NCI-H1436 treated with DMSO at 0.1 percent for 48 hours (cell line): ENCODE measurements at regions not wholly inside any gene's neighbourhood (a gene's known extent, or its start where the extent isn't known, plus 50 kb on each side); places are given as distances from the start of the nearest gene placed in this dataset.

Experiments
- DNase-seq: peaks from one replicate; lab custom pipeline; 2025; lab: John Stamatoyannopoulos, UW

DNA sequence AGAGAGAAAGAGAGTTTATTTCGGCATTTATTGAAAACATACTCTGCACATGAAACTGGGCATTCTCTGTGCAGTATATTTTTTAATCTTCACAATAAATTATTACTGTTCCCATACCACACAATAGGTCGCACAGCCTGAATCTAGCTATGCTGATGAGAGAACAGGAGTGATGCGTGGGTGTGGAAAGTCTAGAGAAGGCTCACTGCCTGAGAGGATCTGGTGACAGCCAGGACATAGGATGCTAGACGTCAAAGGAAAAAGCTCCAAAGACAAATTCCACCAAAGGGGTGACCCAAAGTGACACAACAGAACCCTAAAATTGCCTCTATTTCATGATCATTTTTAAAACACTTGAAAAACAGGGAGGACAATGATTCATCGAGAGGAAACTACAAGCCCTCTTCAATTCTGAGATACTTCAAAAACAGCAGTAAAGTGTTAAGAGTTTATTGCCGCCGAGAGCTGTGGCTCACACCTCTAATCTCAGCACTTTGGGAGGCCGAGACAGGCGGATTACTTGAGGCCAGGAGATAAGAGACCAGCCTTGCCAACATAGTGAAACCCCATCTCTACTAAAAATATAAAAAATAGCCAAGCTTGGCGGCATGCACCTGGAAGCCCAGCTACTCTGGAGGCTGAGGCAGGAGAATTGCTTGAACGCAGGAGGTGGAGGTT is 189.6 kb upstream of the NBEA start:
- DNase-seq: no peak

DNA sequence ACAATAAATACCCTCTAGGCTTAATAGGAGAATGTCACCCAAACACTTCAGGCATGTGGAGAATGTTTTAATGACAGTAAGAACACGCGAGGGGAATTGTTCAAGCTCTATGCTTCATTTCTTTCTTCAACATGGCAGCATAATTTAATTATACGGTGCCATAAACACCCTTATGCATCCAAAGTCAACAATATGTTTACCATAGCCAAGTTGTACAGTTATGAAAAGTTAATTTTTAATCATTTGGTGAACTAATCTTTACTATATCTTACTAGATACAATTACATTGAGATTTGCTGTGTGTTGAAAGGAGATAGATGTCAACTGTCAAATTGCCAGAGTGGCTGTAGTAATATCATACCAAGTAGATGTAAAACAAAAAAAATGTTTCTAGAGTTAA is 185.9 kb upstream of the NBEA start:
- no peak for DNase-seq

DNA sequence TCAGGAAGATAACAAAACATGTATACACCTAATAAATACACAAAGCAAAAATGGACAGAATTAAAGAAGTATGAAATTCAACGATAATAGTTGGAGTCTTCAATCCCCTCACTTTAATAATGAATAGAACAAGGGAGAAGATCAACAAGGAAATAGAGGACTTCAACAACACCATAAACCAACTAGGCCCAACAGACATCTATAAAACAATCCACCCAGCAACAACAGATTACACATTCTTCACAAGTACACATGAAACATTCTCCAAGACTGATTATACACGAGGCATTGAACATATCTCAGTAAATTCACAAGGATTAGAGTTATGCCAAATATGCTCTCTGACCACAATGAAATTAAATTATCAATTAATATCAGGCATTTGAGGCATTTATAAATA is 185.5 kb upstream of the NBEA start:
- no peak for DNase-seq

DNA sequence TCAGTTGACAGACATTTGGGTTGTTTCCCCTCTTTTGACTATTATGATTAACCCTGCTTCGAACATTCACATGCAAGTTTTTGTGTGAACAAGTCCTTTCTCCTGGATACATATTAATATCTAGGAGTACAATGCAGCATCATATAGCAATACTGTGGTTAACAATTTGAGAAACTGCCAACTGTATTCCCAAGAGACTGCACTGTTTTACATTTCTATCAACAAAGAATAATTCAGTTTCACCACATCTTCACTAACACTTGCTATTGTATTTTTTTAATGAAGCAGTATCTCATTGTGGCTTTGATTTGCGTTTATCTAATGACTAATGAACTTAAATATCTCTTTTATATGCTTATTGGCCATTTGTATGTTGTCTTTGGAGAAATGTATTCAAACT is 184.6 kb upstream of the NBEA start:
- no peak for DNase-seq

DNA sequence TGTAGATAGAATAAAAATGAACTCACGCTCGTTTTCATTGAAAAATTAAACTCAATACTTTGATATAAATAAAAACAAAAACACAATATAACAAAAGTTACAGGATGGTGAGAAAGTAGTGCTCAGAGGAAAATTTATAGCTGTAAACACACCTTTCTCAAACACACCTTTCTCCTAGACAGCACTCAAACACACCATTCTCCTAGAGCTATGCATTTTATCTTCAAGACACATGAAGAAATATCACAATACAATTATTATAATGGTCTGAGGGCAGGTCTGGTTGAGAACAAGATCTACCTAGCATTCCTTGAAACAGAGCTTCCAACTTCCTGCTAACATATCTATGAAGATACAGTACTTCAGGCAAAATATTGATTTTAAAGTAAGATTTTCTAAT is 183.4 kb upstream of the NBEA start:
- no peak for DNase-seq

DNA sequence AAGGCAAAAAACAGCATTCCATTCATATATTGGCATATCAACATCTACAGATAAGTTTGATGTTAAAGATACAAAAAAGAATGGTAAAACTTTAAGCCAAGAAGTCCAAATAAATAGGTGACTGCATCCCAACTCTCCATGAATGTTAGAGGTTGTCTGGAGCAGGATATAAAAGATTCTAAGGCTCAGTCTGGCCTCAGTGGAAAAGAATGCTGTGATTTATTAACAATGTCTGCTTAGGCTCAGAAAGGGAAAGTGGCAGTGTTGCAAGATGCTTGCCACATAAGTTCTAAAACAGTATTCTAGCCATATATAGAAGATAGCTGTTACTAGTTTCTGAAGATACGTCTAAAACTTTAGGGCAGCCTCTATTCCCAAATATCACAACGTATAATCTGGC is 179.8 kb upstream of the NBEA start:
- DNase-seq: no peak

DNA sequence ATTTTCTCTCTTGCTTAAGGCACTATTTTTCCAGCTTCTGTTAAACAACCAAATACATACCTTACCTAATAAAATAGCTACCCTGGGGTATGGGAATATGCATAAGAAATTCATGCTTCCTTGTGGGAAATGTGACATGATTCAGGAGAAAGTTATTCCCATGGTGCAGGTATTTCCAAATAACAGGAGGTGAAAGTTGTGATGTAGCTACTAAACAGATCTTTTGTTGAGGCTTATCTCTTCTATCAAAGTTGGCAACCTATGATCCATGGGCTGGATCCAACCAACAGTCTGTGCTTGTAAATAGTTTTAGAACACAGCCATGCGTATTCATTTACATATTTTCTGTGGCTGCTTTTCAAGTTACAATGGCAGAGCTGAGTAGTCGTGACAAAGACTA is 177.8 kb upstream of the NBEA start:
- no peak for DNase-seq

DNA sequence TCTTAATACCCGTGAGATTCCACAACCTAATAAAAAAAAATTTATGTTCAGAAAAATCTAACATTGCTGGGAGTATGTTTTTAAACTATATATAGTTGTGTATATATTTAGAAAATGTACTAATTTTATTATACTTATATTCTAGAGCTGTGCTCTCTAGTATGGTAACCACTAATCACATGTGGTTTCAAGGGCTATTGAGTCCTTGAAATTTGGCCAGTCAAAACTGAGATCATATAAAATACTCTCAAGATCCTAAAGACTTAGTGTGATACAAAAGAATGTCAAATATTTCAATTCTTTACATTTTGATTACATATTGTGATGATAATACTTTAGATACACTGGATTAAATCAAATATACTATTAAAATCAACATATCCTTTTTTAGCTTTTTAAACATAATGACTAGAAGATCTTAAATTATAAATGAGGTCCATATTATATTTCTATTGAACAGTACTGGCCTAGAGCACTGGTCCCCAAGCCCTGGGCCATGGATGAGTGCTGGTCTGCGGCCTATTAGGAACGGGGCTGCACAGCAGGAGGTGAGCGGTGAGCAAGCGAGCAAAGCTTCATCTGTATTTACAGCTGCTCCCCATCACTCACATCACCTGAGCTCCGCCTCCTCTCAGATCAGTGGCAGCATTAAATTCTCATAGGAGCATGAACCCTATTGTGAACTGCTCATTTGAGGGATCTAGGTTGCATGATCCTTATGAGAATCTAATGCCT is 176.5 kb upstream of the NBEA start:
- no peak for DNase-seq

DNA sequence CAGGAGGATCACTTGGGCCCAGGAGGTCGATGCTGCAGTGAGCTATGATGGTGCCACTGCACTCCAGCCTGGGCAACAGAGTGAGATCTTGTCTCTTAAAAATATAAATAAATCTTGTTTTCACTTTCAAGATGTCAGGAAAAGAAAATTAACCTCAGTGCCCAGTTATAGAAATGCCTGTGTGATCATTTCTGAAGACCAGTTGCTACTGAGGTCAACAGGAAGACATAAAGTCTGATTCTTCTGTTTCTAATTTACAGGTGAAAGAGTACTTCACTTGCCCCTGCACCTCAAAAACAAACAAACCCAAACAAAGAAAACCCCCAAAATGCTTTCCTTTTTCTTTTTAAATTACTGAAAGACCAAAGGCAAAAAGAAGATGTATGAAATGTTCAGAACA is 174.3 kb upstream of the NBEA start:
- no peak for DNase-seq

DNA sequence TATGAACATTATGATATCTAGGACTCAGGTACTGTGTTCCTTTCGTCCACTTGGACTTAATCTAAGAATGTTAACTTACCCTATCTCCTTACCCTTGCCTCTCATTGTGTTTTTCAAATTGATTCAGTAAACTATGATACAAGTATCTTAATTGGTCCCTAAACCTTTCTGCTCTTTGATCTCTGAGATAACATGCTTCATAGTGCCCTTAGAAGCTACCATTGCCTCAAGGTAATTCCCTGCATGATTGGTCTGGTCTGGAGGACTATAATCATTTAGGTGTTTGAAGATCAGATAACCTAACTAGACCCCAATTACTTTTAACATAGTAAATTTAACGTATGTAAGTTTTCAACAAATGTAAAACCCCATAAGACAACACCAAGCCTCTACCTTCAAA is 169.9 kb upstream of the NBEA start:
- DNase-seq: no peak

DNA sequence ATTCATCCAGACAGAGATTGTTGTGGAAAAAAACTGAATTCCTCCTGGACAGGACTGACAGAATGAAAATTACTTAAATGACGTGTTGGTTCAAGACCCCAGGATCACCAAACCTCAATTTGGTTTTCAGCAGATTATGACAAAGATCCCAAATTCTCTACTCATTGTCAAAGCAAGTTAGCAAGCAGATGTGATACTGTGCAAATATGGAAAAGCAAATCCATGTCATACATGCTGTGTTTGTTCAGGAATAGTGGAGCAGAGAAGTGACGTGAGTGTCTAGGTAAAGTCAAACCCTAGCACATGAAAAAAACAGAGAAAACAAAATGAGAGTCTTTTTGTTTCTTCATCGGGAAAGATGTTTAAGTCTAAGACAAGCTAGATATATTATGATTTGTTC is 169.2 kb upstream of the NBEA start:
- DNase-seq: no peak

DNA sequence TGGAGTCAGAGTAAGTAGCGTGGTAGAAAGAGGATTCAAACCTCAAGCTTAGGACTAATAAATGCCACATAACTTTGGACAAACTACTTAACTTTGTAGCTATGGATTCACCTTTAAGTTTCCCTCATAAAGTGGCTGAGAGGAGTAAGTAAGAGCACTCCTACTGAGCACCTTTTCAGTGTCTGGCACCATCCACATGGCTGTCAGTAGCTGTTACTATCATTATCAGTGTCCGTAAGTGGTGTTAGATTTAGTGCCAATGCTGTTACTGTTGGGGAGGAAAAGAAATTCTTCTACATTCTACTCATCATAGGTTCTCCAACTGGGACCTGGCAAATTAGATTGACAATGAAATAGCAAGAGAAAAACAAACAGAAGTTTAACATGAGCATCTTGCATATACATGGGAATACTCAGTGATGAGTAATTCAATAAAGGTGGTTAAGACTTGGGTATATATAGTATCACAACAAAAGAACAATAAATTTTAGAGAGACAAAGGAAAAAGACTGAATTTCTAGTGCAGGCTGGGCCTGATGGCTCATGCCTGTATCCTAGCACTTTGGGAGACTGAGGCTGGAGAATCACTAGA is 165.6 kb upstream of the NBEA start:
- no peak for DNase-seq

DNA sequence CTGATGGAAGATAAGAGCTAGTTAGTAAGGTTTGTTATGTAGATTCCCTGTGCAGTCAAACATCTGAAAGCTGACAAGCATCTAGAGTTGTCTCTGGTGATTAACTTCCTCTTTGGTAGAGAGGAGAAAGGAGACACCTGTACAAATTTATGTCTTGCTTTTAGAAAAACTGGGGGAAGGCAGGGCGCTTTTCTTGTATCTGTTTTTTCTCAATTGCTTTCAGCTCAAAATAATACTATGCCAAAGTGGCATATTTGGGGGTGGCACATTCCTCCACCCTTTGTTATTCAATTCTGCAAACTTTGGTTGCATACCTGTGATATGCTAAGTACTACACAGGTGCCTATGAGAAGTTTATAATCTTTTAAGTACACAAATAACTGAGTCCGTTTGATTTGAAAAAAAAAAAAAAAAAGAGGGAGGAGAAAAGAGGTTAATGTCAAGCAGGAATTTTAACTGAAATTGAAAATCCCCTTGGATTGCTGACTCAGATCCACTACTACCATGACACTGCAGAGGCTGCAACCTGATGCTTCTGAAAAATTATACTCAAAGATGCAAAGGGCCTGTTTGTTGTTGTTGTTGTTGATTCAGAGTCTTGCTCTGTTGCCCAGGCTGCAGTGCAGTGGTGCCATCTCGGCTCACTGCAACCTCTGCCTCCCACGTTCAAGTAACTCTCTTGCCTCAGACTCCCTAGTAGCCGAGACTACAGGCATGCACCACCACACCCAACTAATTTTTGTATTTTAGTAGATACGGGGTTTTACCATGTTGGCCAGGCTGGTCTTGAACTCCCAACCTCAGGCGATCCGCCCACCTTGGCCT is 164.8 kb upstream of the NBEA start:
- no peak for DNase-seq

DNA sequence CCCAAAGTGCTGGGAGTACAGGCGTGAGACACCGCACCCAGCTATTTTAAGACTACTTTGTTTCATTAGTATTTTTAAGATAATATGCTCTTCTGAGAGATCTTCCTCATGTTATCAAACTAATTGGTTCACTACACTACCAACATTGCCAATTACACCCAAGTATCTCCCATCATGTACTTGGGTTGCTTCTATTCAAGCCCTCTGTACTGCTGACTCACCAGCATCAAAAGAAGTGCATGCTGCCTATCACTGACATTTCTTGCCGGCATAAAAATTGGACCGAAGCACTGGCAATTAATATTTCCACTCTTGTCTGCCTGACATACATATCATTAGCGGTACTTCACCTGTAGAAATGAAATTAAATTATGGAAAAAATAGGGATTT is 164.2 kb upstream of the NBEA start:
- DNase-seq: no peak

DNA sequence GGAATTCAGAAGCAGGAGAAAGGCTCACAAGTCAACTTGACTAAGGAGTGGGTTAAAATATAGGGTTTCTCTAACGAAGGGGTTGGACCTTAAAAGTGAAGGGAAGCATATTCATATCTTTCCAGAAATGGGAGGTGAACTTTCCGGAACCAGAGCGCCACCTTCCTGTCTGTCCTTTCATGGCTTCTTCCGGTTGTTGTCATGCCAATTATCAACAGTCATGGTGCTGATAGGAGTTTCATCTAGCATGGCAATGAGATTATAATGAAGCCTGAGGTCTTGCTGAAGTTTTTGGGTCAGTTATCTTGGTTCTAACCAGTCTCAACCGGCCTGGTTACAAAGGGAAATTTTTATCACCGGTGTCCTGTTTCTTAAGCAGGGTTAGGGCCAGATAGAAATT is 162.9 kb upstream of the NBEA start:
- DNase-seq: no peak

DNA sequence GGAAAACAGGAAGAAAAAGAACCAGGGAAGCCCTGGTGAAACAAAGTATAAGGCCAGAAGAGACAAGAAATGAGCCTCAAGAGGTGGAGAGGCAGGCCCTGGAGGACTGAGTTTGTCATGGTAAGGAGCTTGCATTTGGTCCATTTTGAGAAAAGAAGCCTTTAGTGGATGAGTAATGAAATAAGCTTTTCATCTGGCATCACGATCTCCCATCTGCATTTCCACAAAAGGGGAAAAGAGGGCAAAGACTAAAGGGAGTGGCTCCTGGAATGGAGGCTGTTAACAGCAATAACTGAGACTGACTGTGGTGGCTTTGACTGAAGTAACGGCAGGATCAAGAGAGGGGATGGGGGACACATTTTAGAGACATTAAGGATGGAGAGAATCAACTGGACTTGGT is 148.8 kb upstream of the NBEA start:
- no peak for DNase-seq

DNA sequence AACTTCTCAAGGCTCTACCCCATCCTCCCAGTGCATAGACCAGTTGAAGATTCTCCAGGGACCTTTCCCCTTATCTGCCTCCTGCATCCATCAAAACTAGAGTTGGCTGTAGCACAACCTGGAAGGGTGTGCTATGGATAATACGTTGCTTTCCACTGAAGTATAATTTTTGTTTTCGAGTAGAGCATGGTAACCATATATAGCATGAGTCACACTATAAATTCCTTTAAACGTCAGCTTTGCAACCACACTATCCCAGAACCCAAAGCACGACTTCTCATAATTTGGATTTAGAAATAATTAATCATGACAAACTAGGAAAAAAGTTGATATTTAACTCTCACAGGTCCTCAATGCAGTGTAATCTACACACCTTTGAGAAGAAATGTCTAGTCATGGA is 138.3 kb upstream of the NBEA start:
- DNase-seq: no peak

DNA sequence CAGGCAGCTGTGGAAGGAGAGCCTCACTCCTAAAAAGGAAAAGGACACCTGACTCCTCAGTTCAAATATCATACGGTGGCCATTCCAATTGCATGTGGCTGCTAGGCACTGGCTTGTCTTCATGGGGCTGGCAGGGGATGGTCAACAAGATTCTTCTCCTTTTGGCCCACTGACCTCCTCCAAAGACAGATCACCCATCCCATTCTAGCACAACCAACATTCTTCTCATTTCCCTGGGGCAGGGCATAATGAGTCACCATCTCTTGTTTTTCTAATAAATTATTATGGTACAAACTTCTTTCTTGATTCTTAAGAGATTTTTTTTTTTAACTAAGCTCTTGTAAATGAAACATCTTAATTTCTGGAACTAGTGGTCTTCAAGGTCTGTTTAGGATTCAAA is 136.7 kb upstream of the NBEA start:
- DNase-seq: no peak

DNA sequence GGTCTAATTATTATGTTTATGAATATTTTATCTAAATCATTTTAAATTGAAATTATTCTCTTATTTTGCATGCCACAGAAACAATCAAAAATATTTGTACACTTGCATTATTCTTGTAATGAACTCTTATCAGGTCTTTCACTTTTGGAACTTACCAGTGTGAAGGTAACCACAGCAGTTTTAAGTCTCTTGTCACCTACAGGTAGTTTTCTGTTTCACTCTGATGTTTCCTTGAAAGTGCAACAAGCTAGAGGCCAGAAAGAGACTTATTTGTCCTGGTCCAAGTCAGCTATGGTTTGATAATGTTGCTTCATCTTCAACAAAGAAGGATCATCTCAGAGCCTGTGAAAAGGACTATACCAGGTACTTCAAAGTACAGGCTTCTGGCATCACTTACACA is 133.4 kb upstream of the NBEA start:
- no peak for DNase-seq

DNA sequence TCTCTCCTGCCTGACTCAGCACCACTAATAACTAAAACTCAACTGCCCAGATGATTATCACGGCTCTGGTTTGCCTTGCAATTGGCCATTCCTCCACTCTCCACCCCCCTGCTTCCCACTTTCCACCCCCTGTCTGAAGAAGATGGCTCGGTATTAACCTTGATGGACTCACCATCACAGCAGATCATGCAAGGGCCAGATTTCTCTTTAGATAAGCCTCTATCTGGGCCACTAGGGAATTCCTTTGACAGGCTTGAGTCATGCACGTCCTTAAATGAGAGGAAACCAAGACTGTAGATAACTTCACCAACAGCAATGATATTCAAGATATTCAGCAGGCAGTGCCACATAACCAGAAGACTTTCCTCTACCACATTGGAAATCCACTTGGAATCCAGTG is 131.1 kb upstream of the NBEA start:
- no peak for DNase-seq

DNA sequence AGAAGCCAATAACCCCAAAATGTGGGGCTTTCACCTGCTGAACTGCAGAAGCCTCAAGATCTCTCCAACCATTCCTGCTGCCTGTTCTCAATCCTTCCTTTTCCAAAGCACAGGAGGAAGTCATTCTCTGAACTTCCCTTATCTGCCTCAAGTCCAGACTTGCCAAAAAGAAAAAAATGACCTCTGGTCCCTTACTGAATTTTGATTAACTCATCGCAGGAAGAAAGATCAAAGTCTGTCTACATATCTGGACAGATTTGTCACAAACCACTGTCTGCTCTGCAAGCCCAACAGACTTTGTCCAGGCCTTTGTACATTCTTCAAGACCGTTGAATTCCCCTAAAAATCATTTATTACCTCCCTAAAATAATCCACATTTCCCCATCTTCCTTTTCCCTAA is 126.5 kb upstream of the NBEA start:
- DNase-seq: no peak

DNA sequence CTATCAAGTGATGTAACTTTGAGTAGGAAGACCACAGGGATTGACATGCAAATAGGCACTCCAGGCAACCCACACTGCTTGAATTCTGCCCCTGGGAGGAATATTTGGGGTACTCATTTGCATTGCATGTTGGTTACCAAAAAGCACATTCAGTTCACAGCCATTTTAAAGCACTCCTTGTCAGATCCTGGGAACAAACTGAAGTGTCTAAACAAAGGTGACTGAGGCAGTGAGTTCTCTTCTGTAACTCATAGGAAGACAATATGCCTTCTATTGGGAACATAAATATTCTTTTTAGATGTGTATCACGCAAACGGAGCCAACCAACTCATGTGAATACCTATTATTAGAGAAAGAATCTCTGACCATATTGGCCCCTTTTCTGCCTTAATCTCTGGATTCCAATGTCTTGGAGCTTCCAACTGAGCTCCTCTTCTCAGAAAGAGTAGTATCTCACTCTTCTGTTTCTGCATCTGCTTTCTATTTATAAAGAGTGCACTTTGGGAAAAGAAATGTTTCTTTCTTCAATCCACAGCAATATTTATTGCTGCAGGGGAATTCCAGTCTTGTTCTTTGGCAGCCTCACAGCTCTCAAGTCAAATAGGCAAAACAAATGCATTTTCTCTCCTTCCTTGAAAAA is 125.7 kb upstream of the NBEA start:
- DNase-seq: no peak
